ENCODE measurements at regions not wholly inside any gene's neighbourhood (a gene's known extent, or its start where the extent isn't known, plus 50 kb on each side); places are given as distances from the start of the nearest gene placed in this dataset.

- TF ChIP-seq TAF1 (conservative IDR thresholded peaks at IDR 0.05) (no peak), HNF4G (IDR thresholded peaks at IDR 0.05) (no peak), EGR1 (IDR thresholded peaks at IDR 0.05; ENCODE audit: low read depth in 2 of 2) (no peak), YY1 (IDR thresholded peaks at IDR 0.05) (no peak), NR2F2 (IDR thresholded peaks at IDR 0.05) (no peak), RAD21 (IDR thresholded peaks at IDR 0.05) (no peak), GABPA (IDR thresholded peaks at IDR 0.05 in 1 of 2, conservative IDR thresholded peaks at IDR 0.05 in 1 of 2) (no peak), ZBTB33 (IDR thresholded peaks at IDR 0.05) (no peak), MAX (IDR thresholded peaks at IDR 0.05) (no peak), FOXA1 (IDR thresholded peaks at IDR 0.05) (no peak), HNF4A (conservative IDR thresholded peaks at IDR 0.05) (no peak), REST (IDR thresholded peaks at IDR 0.05) (no peak), CTCF (IDR thresholded peaks at IDR 0.05; ENCODE audit: low read depth, low read length, missing input control) (no peak), JUND (IDR thresholded peaks at IDR 0.05) (no peak), RXRA (IDR thresholded peaks at IDR 0.05) (no peak)
Measured at GRCh38 chr6:94651239-94651638, 926.1 kb upstream of the MANEA start.

GRCh38 chr6:94645191-94645590 lies 932.1 kb upstream of the MANEA start:
- H3K27ac ChIP-seq (ENCODE audit: low read depth in 1 of 2, low read length in 2 of 2): no peak overlapping the region
- no peak overlapping the region for H3K9ac ChIP-seq (ENCODE audit: low read depth in 1 of 2, low read length in 2 of 2)
- no peak for DNase-seq (ENCODE audit: low spot score)
- no peaks in the 10 kb centered on the region for H3K9me3 ChIP-seq (ENCODE audit: control insufficient read depth in 4 of 4, low read length in 3 of 4)
- TF ChIP-seq TAF1 (conservative IDR thresholded peaks at IDR 0.05): no peak
- TF ChIP-seq CTCF (IDR thresholded peaks at IDR 0.05; ENCODE audit: low read depth, low read length, missing input control): no peak
- TF ChIP-seq HNF4A (conservative IDR thresholded peaks at IDR 0.05): no peak
- no peak for TF ChIP-seq FOXA2 (IDR thresholded peaks at IDR 0.05)
- no peak for TF ChIP-seq GABPA (IDR thresholded peaks at IDR 0.05 in 1 of 2, conservative IDR thresholded peaks at IDR 0.05 in 1 of 2)
- no peak for TF ChIP-seq ATF3 (IDR thresholded peaks at IDR 0.05)
- TF ChIP-seq RXRA (IDR thresholded peaks at IDR 0.05): no peak
- TF ChIP-seq ZBTB33 (IDR thresholded peaks at IDR 0.05): no peak
- no peak for TF ChIP-seq MAX (IDR thresholded peaks at IDR 0.05)
- no peak for TF ChIP-seq HNF4G (IDR thresholded peaks at IDR 0.05)
- H3K4me3 ChIP-seq (ENCODE audit: low read depth in 1 of 3, low read length in 3 of 3): no peak overlapping the region
- H3K4me1 ChIP-seq (ENCODE audit: control insufficient read depth in 4 of 4, insufficient read depth in 4 of 4, low read length in 3 of 4): no peaks in the 10 kb centered on the region
- no peaks in the 10 kb centered on the region for H3K36me3 ChIP-seq (ENCODE audit: control insufficient read depth in 4 of 4, insufficient read depth in 3 of 4, low read depth in 1 of 4, low read length in 3 of 4)
- no peaks in the 10 kb centered on the region for H3K27me3 ChIP-seq (ENCODE audit: control insufficient read depth in 4 of 4, insufficient read depth in 4 of 4, low read length in 3 of 4)

More at GRCh38 chr6:94651239-94651638, 926.1 kb upstream of the MANEA start:
- DNase-seq (ENCODE audit: low spot score): no peak
- 65% methylated on average over 3 of the region's 3 CpGs for WGBS
- no peaks in the 10 kb centered on the region for H3K27me3 ChIP-seq (ENCODE audit: control insufficient read depth in 4 of 4, insufficient read depth in 4 of 4, low read length in 3 of 4)
- no peak overlapping the region for H3K4me3 ChIP-seq (ENCODE audit: low read depth in 1 of 3, low read length in 3 of 3)
- no peak overlapping the region for H3K9ac ChIP-seq (ENCODE audit: low read depth in 1 of 2, low read length in 2 of 2)
- H3K4me1 ChIP-seq (ENCODE audit: control insufficient read depth in 4 of 4, insufficient read depth in 4 of 4, low read length in 3 of 4): no peaks in the 10 kb centered on the region
- H3K9me3 ChIP-seq (ENCODE audit: control insufficient read depth in 4 of 4, low read length in 3 of 4): peaks cover 0 to 4% (median 0%) of the 10 kb centered on the region in 4 donors
- H3K27ac ChIP-seq (ENCODE audit: low read depth in 1 of 2, low read length in 2 of 2): no peak overlapping the region
- H3K36me3 ChIP-seq (ENCODE audit: control insufficient read depth in 4 of 4, insufficient read depth in 3 of 4, low read depth in 1 of 4, low read length in 3 of 4): no peaks in the 10 kb centered on the region
